ENCODE measurements at regions not wholly inside any gene's neighbourhood (a gene's known extent, or its start where the extent isn't known, plus 50 kb on each side); places are given as distances from the start of the nearest gene placed in this dataset.

- TF ChIP-seq, protein P1, sequence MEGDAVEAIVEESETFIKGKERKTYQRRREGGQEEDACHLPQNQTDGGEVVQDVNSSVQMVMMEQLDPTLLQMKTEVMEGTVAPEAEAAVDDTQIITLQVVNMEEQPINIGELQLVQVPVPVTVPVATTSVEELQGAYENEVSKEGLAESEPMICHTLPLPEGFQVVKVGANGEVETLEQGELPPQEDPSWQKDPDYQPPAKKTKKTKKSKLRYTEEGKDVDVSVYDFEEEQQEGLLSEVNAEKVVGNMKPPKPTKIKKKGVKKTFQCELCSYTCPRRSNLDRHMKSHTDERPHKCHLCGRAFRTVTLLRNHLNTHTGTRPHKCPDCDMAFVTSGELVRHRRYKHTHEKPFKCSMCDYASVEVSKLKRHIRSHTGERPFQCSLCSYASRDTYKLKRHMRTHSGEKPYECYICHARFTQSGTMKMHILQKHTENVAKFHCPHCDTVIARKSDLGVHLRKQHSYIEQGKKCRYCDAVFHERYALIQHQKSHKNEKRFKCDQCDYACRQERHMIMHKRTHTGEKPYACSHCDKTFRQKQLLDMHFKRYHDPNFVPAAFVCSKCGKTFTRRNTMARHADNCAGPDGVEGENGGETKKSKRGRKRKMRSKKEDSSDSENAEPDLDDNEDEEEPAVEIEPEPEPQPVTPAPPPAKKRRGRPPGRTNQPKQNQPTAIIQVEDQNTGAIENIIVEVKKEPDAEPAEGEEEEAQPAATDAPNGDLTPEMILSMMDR (IDR thresholded peaks at IDR 0.05): no peak
- TF ChIP-seq POLR2A (IDR thresholded peaks at IDR 0.05): no peak
Observed at GRCh38 chr2:20528713-20529112, 81.8 kb downstream of the RHOB start.

All from thyroid gland (tissue), 4 donors.